DOHH2 (cell line): ENCODE measurements at regions not wholly inside any gene's neighbourhood (a gene's known extent, or its start where the extent isn't known, plus 50 kb on each side); places are given as distances from the start of the nearest gene placed in this dataset.

Experiments used
- H3F3A ChIP-seq: fragments of 200-600 bp; sonication (generic), shearing (Covaris generic); 2 replicates; pipeline ENCODE4 v1.6.0; 2016; ENCODE audit warnings: antibody characterized with exemption, mild to moderate bottlenecking; ENCODE audit not compliant: control insufficient read depth, insufficient read depth
- H3K27ac ChIP-seq: fragments of 200-600 bp; sonication (generic); 2 replicates; pipeline ENCODE4 v1.5.1; 2014; ENCODE audit warnings: low read depth, mild to moderate bottlenecking, low read length, moderate library complexity
- H3K27me3 ChIP-seq: fragments of 200-600 bp; sonication (generic); 2 replicates; pipeline ENCODE4 v1.6.1; 2014; ENCODE audit warnings: mild to moderate bottlenecking, low read length, mixed read lengths; ENCODE audit not compliant: control insufficient read depth
- H3K36me3 ChIP-seq: fragments of 200-600 bp; sonication (generic); 2 replicates; pipeline ENCODE4 v1.6.1; 2014; ENCODE audit warnings: mild to moderate bottlenecking, low read length, moderate library complexity, mixed read lengths; ENCODE audit not compliant: control insufficient read depth
- H3K4me1 ChIP-seq: fragments of 200-600 bp; sonication (generic); 2 replicates; pipeline ENCODE4 v1.6.1; 2014; ENCODE audit warnings: mild to moderate bottlenecking, low read length, mixed read lengths; ENCODE audit not compliant: control insufficient read depth
- H3K4me2 ChIP-seq: fragments of 200-600 bp; sonication (generic); 2 replicates; pipeline ENCODE4 v1.6.0; 2014; ENCODE audit warnings: mild to moderate bottlenecking, low read length, moderate library complexity
- H3K4me3 ChIP-seq: fragments of 200-600 bp; sonication (generic); 2 replicates; pipeline ENCODE4 v1.5.1; 2014; ENCODE audit warnings: mild to moderate bottlenecking, low read length, mixed read lengths
- H3K79me2 ChIP-seq: fragments of 200-600 bp; sonication (generic); 2 replicates; pipeline ENCODE4 v1.6.1; 2014; ENCODE audit warnings: mild to moderate bottlenecking, low read length, mixed read lengths; ENCODE audit not compliant: control insufficient read depth
- H3K9me2 ChIP-seq: fragments of 200-600 bp; sonication (generic); replicated peaks from 2 replicates; pipeline ENCODE4 v1.6.1; 2014; ENCODE audit warnings: mild to moderate bottlenecking, low read length, mixed read lengths; ENCODE audit not compliant: control insufficient read depth
- H3K9me3 ChIP-seq: fragments of 200-600 bp; sonication (generic); 2 replicates; pipeline ENCODE4 v1.6.1; 2014; ENCODE audit warnings: antibody characterized with exemption, low read length, mixed read lengths; ENCODE audit not compliant: control insufficient read depth, insufficient read depth
- H4K20me1 ChIP-seq: fragments of 200-600 bp; sonication (generic); 2 replicates; pipeline ENCODE4 v1.6.0; 2014; ENCODE audit warnings: low read depth, mild to moderate bottlenecking, antibody characterized with exemption, low read length, moderate library complexity; ENCODE audit not compliant: control insufficient read depth, insufficient read depth
- EZH2phosphoT487 ChIP-seq: fragments of 200-600 bp; sonication (generic); IDR thresholded peaks from 2 replicates; pipeline ENCODE4 v1.6.1; 2017; ENCODE audit warnings: borderline replicate concordance, mild to moderate bottlenecking, antibody characterized with exemption, low read length, moderate library complexity, mixed read lengths
- TF ChIP-seq, protein P1 (sequence below): fragments of 200-600 bp; sonication (generic); IDR thresholded peaks from one replicate; pipeline ENCODE4 v1.5.1; 2014; ENCODE audit warnings: antibody characterized with exemption, mild to moderate bottlenecking, low read depth, low read length; ENCODE audit not compliant: poor library complexity, severe bottlenecking

DNA sequence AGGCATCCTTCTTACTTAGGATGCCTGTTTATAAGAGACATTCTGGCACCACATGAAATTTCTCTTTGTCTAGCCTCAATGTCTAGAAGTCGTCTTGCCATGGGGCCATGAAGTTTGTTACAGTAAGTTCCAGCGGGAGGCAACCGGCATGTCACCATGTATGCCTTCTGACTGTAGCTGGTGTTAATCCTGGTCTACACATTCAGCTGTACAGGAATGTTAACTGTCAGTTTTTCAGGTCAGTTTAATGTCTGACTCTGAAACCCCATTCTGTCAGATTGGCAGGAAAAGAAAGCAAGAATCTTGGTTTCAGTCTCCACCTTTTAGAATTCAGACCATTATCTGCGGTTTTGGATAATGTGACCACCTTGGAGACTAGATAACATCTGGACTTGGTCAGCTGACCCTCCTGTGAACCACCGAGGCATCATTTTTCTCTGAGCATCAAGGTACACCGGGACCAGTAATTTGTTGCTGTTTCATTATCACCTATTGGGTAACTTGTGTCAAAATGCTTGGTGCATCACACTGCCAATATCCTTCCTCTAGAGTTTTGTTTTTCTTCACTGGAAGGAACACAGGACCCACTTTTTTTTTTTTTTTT is 228.7 kb downstream of the DOK5 start:
- H3F3A ChIP-seq = no peaks in the 10 kb centered on the region
- H3K27me3 ChIP-seq = no peaks in the 10 kb centered on the region
- H3K27ac ChIP-seq = no peak overlapping the region
- H3K4me3 ChIP-seq = no peak overlapping the region
- no peaks in the 10 kb centered on the region for H3K9me3 ChIP-seq
- H4K20me1 ChIP-seq = no peaks in the 10 kb centered on the region
- no peaks in the 10 kb centered on the region for H3K9me2 ChIP-seq
- H3K4me1 ChIP-seq = no peaks in the 10 kb centered on the region
- H3K79me2 ChIP-seq = no peaks in the 10 kb centered on the region
- H3K4me2 ChIP-seq = no peak overlapping the region
- no peaks in the 10 kb centered on the region for H3K36me3 ChIP-seq
- TF ChIP-seq, protein P1, sequence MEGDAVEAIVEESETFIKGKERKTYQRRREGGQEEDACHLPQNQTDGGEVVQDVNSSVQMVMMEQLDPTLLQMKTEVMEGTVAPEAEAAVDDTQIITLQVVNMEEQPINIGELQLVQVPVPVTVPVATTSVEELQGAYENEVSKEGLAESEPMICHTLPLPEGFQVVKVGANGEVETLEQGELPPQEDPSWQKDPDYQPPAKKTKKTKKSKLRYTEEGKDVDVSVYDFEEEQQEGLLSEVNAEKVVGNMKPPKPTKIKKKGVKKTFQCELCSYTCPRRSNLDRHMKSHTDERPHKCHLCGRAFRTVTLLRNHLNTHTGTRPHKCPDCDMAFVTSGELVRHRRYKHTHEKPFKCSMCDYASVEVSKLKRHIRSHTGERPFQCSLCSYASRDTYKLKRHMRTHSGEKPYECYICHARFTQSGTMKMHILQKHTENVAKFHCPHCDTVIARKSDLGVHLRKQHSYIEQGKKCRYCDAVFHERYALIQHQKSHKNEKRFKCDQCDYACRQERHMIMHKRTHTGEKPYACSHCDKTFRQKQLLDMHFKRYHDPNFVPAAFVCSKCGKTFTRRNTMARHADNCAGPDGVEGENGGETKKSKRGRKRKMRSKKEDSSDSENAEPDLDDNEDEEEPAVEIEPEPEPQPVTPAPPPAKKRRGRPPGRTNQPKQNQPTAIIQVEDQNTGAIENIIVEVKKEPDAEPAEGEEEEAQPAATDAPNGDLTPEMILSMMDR = no peak
- TF ChIP-seq EZH2phosphoT487 = no peak
